ENCODE measurements at regions not wholly inside any gene's neighbourhood (a gene's known extent, or its start where the extent isn't known, plus 50 kb on each side); places are given as distances from the start of the nearest gene placed in this dataset.

DNA sequence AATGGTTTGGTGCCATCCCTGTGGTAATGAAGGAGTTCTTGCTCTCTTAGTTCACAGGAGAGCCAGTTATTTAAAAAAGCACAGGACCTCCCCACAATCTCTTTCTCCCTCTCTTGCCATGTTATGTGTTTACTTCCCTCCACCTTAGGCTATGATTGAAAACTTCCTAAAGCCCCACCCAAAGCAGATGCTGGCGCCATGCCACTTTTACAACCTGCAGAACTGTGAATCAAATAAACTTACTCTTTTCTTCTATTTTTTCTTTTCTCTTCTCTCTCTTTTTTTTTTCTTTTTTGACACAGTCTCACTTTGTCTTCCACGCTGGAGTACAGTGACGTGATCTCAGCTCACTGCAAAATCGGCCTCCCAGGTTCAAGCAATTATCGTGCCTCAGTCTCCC lies 508.4 kb upstream of the EPHA7 start:
- no peak for DNase-seq (ENCODE audit: extremely low spot score)
- Histone ChIP-seq H3K4me1 (ENCODE audit: insufficient read depth) (no peaks in the 10 kb centered on the region), H3K4me3 (ENCODE audit: low read depth, low read length) (no peak overlapping the region), H3K27ac (ENCODE audit: low read depth) (no peak overlapping the region), H3K36me3 (ENCODE audit: insufficient read depth) (no peaks in the 10 kb centered on the region)
- 95% methylated on average over 5 of the region's 5 CpGs for WGBS

DNA sequence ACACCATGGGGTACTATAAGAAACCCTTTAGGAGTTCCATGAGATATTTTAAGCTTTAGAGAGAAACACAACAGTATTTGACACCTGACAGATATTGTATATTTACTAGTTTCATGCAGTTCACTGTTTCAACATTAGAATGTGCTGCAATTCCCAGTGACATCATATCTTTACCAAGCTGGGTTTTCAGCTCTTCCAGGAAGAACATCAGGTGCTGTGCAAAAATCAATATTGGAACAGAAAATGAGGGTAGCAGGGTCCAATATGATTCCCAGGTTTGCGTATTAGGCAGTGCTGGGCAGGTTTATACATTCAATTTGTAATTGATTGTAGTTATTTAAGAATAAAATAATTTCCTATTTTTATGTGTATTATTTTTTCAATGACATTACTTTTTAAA lies 500.0 kb upstream of the EPHA7 start:
- H3K36me3 ChIP-seq (ENCODE audit: insufficient read depth) = no peaks in the 10 kb centered on the region
- H3K27ac ChIP-seq (ENCODE audit: low read depth) = no peak overlapping the region
- 96% methylated on average over 1 of the region's 1 CpG for WGBS
- DNase-seq (ENCODE audit: extremely low spot score) = no peak
- H3K4me1 ChIP-seq (ENCODE audit: insufficient read depth) = no peaks in the 10 kb centered on the region
- no peak overlapping the region for H3K4me3 ChIP-seq (ENCODE audit: low read depth, low read length)

DNA sequence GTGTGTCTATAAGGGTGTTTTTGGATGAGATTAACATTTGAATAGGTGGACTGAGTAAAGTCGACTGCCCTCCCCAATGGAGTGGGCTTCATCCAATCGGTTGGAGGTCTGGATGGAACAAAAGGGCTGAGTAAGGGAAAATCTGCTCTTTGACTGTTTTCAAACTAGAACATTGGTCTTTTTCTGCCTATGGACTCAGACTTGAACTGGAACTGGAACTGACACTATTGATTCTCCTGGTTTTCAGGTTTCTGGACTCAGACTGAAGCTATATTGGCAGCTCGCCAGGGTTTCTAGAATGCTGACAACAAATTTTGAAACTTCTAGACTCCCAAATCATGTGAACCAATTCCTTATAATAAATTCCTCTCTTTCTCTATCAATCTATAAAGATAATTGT lies 498.9 kb upstream of the EPHA7 start:
- no peaks in the 10 kb centered on the region for H3K36me3 ChIP-seq (ENCODE audit: insufficient read depth)
- H3K4me3 ChIP-seq (ENCODE audit: low read depth, low read length) = no peak overlapping the region
- DNase-seq (ENCODE audit: extremely low spot score) = no peak
- H3K27ac ChIP-seq (ENCODE audit: low read depth) = no peak overlapping the region
- no peaks in the 10 kb centered on the region for H3K4me1 ChIP-seq (ENCODE audit: insufficient read depth)
- 91% methylated on average over 3 of the region's 3 CpGs for WGBS

DNA sequence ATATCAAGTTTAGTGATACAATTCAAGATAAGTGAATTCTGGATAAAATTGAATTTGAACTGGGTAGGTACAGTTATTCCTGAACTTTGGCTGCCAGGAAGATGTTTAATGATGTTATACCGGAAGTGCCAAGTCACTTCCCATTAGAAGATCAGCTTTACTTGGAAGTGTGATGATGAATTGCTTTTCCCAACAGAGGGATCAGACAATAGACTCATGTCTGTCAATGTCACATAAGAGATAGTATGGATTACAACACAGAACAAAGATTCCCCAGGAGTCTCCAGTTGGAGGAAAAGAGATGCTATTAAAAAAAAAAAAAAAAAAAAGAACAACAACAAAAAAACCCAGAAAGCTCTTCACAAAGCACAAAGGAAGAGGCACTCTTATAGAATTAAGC lies 497.9 kb upstream of the EPHA7 start:
- Histone ChIP-seq H3K27ac (ENCODE audit: low read depth) (no peak overlapping the region), H3K4me1 (ENCODE audit: insufficient read depth) (no peaks in the 10 kb centered on the region), H3K36me3 (ENCODE audit: insufficient read depth) (no peaks in the 10 kb centered on the region), H3K4me3 (ENCODE audit: low read depth, low read length) (no peak overlapping the region)
- 99% methylated on average over 1 of the region's 1 CpG for WGBS
- no peak for DNase-seq (ENCODE audit: extremely low spot score)

DNA sequence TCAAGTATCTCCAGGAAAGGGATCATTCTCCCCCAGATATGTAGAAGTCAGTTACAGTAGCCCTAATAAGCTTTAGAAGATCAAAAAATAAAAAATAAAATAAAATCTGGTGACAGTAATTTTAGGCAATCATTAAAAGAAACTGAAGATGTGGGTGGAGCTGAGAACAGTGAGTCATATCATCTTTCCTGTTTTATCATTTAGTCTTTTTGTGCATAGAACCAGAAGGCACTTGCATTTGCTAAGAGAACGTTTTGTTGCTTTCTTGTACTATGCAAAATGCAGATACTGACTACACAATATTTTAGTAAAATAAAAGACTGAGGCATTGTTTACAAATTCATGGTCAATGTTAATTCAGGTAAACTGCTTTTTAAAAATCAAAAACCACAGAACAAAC lies 497.4 kb upstream of the EPHA7 start:
- H3K36me3 ChIP-seq (ENCODE audit: insufficient read depth) = no peaks in the 10 kb centered on the region
- H3K27ac ChIP-seq (ENCODE audit: low read depth) = no peak overlapping the region
- H3K4me3 ChIP-seq (ENCODE audit: low read depth, low read length) = no peak overlapping the region
- DNase-seq (ENCODE audit: extremely low spot score) = no peak
- 70% methylated on average over 1 of the region's 1 CpG for WGBS
- H3K4me1 ChIP-seq (ENCODE audit: insufficient read depth) = no peaks in the 10 kb centered on the region

DNA sequence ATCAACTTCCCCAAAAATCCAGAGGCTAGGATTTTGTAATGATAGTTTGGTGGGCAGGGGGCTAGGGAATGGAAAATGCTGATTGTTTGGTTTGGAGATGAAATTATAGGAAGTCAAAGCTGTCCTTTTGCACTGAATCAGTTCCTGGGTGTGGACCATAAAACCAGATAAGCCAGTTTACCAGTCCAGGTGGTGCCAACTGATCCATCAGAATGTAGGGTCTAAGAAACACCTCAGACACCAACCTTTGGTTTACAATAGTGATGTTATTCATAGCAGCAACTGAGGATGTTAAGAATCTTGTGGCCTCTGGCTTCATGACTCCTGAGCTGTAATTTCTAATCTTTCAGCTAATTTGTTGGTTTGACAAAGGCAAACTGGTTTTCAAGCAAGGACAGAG lies 496.6 kb upstream of the EPHA7 start:
- no peaks in the 10 kb centered on the region for H3K36me3 ChIP-seq (ENCODE audit: insufficient read depth)
- no peak overlapping the region for H3K4me3 ChIP-seq (ENCODE audit: low read depth, low read length)
- no peak overlapping the region for H3K27ac ChIP-seq (ENCODE audit: low read depth)
- no peaks in the 10 kb centered on the region for H3K4me1 ChIP-seq (ENCODE audit: insufficient read depth)
- no peak for DNase-seq (ENCODE audit: extremely low spot score)

DNA sequence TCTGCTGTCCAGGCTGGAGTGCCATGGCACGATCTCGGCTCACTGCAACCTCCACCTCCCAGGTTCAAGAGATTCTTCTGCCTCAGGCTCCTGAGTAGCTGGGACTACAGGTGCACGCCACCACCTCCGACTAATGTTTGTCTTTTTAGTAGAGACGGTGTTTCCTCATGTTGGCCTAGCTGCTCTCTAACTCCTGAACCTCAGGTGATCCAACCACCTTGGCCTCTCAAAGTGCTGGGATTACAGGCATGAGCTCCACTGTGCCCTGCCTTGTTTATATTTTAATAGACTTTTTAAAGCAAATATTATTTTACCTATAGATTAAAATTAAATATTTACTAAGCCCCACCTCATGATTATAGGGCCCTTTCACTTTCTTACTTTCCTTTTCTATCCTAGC lies 483.2 kb upstream of the EPHA7 start:
- WGBS = 94% methylated on average over 5 of the region's 5 CpGs
- H3K4me3 ChIP-seq (ENCODE audit: low read depth, low read length) = no peak overlapping the region
- DNase-seq (ENCODE audit: extremely low spot score) = no peak
- no peaks in the 10 kb centered on the region for H3K36me3 ChIP-seq (ENCODE audit: insufficient read depth)
- no peaks in the 10 kb centered on the region for H3K4me1 ChIP-seq (ENCODE audit: insufficient read depth)
- no peak overlapping the region for H3K27ac ChIP-seq (ENCODE audit: low read depth)

DNA sequence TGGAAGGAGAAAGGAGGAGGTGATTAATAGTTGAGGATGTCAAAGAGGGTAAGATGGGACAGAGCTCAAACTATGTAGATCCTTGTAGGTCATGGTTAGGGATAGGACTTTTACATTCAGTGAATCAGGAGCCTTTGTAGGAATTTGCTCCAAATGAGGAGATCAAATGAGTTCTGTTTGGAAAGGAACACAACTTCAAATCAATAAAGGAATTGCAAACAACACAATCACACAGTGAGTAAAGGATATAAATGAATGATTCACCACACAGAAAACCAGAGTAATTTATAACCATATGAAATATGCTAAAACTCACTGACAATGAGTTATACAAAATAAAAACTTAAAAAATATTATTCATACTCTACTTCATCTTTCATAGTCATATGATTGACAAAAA lies 480.8 kb upstream of the EPHA7 start:
- no peaks in the 10 kb centered on the region for H3K36me3 ChIP-seq (ENCODE audit: insufficient read depth)
- no peak for DNase-seq (ENCODE audit: extremely low spot score)
- H3K27ac ChIP-seq (ENCODE audit: low read depth) = no peak overlapping the region
- no peak overlapping the region for H3K4me3 ChIP-seq (ENCODE audit: low read depth, low read length)
- no peaks in the 10 kb centered on the region for H3K4me1 ChIP-seq (ENCODE audit: insufficient read depth)

DNA sequence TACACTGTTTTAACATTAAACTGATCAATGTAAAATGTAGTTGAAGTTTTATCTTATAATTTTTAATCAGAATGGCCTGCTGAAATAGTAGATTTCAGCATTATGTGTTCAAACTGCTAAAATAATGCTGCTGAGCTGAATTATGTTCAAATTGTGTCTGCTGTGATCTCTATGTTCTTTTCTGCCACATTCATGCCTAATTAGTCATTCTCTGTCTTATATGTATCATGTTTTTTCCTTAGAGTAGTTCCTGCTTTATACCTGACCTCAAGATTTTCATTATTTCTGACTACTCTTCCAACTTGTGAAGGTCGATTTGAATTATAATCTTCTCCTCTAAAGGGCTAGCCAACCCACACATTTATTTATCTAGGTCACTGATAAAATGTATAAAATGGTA lies 476.7 kb upstream of the EPHA7 start:
- DNase-seq (ENCODE audit: extremely low spot score) = no peak
- no peak overlapping the region for H3K4me3 ChIP-seq (ENCODE audit: low read depth, low read length)
- H3K4me1 ChIP-seq (ENCODE audit: insufficient read depth) = no peaks in the 10 kb centered on the region
- 85% methylated on average over 1 of the region's 1 CpG for WGBS
- no peaks in the 10 kb centered on the region for H3K36me3 ChIP-seq (ENCODE audit: insufficient read depth)
- H3K27ac ChIP-seq (ENCODE audit: low read depth) = no peak overlapping the region

DNA sequence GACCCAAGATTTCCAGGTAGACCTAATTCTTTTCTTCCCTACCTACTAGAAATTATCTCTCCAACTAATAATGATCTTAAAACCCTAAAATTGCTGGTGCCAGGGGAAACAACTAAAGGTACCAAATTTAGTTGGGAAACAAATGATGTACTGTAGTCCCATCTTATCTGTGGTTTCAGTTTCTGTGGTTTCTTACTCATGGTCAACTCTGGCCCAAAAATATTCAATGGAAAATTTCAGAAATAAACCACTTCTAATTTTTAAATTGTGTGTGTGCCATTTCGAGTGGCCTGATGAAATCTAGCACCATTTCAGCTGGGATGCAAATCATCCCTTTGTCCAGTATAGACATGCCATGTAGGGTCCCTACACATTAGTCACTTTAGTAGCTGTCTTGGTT lies 475.2 kb upstream of the EPHA7 start:
- no peak for DNase-seq (ENCODE audit: extremely low spot score)
- H3K27ac ChIP-seq (ENCODE audit: low read depth) = no peak overlapping the region
- H3K36me3 ChIP-seq (ENCODE audit: insufficient read depth) = no peaks in the 10 kb centered on the region
- no peak overlapping the region for H3K4me3 ChIP-seq (ENCODE audit: low read depth, low read length)
- H3K4me1 ChIP-seq (ENCODE audit: insufficient read depth) = no peaks in the 10 kb centered on the region
- WGBS = 80% methylated on average over 1 of the region's 1 CpG

DNA sequence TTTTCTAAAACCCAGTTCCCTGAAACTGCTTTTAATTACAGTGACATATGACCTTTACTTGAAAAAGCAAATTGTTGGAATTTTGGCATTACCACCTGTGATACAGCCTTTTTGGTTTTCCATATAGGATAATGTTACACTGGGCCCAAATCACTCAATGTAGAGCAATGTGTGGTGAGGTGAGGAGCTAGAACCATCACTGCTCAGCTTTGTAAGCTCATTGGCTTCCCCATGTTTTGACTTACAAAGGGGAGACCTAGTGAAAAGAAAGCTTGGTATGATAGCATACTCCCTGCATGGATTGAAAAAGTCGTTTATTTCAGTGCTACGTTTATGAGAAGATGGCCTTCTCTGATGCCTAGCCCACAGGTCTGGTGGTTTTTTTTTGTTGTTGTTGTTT lies 470.4 kb upstream of the EPHA7 start:
- Histone ChIP-seq H3K4me1 (ENCODE audit: insufficient read depth) (no peaks in the 10 kb centered on the region), H3K27ac (ENCODE audit: low read depth) (no peak overlapping the region)
- WGBS = 94% methylated on average over 2 of the region's 2 CpGs

DNA sequence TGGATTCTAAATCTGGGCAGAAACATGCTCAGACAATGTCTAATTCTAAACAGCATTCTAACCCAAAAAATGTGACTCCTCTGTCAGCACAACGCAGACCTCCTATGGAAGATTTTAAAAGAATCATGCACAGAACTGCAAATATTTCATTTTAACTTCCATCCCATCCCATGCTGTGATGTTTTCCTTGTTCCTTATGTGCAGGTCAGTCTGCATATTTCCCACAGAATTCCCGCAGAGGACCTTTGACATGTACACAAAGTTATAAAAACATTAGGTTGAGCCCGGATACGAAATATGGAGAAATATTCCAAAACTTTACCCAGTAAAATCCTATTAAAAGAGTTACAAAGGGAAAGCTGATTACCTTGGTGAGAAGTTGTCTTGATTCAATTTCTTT lies 467.1 kb upstream of the EPHA7 start:
- Histone ChIP-seq H3K36me3 (ENCODE audit: insufficient read depth) (no peaks in the 10 kb centered on the region), H3K4me1 (ENCODE audit: insufficient read depth) (no peaks in the 10 kb centered on the region), H3K27ac (ENCODE audit: low read depth) (no peak overlapping the region), H3K4me3 (ENCODE audit: low read depth, low read length) (no peak overlapping the region)
- no peak for DNase-seq (ENCODE audit: extremely low spot score)
- 83% methylated on average over 4 of the region's 4 CpGs for WGBS

More for the DNA sequence above, 470.4 kb upstream of the EPHA7 start:
- no peaks in the 10 kb centered on the region for H3K36me3 ChIP-seq (ENCODE audit: insufficient read depth)
- no peak overlapping the region for H3K4me3 ChIP-seq (ENCODE audit: low read depth, low read length)
- DNase-seq (ENCODE audit: extremely low spot score) = no peak

DNA sequence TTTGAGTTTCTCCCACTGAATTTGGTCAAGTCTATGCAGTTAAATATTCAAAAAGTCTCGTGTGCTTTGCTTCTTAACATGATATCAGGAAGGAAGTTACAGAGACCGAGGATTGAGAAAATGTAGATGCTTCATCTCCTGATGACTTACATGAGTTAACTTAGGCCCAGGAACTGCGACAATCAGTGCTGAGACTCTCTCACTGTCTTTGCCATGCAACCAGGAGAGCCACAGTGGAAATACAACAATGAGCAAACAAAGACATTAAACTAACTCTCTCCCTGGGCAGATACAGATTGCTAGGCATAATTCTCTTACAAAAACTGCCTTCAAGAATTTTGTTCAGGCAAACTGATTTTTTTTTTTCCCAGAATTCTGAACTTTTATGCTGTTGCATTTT lies 440.6 kb upstream of the EPHA7 start:
- H3K27ac ChIP-seq (ENCODE audit: low read depth) = no peak overlapping the region
- no peak overlapping the region for H3K4me3 ChIP-seq (ENCODE audit: low read depth, low read length)
- DNase-seq (ENCODE audit: extremely low spot score) = no peak
- no peaks in the 10 kb centered on the region for H3K4me1 ChIP-seq (ENCODE audit: insufficient read depth)
- H3K36me3 ChIP-seq (ENCODE audit: insufficient read depth) = no peaks in the 10 kb centered on the region
- 64% methylated on average over 3 of the region's 3 CpGs for WGBS

DNA sequence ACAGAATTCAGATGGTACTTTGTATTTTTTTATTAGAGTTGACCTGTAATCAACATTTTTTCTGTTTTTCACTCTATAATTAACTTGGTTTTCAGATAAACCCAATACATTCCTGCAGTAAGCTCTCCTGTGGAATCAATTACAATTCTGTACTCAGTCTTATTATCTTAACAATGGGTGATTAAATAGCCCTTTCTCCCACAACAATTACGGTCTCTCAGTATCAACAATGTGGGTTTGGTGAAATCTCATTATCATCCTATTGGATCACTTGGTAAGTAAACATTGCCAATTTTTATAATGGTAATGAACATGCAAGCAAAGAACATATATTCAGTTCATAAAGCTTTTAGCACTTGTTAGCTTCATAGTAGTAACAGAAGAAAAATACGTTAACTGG lies 438.9 kb upstream of the EPHA7 start:
- DNase-seq (ENCODE audit: extremely low spot score) = no peak
- 93% methylated on average over 2 of the region's 2 CpGs for WGBS
- no peaks in the 10 kb centered on the region for H3K36me3 ChIP-seq (ENCODE audit: insufficient read depth)
- H3K4me3 ChIP-seq (ENCODE audit: low read depth, low read length) = no peak overlapping the region
- no peak overlapping the region for H3K27ac ChIP-seq (ENCODE audit: low read depth)
- H3K4me1 ChIP-seq (ENCODE audit: insufficient read depth) = no peaks in the 10 kb centered on the region

DNA sequence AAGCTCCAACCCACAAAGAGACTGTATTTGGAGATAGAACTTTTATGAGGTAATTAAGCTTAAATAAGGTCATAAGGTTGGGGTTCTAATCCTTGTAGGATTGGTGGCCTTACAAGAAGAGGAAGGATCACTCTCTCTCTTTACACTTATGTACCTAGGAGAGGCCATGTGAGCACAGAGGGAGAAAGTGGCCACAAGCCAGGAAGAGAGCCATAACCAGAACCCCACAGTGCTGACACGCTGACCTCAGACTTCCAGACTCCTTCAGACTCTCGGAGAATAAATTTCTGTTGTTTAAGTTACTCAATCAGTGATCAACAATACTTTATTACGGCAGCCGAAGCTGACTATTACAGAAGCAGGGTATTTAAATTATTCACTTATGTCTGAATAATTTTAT lies 430.5 kb upstream of the EPHA7 start:
- WGBS = 55% methylated on average over 4 of the region's 4 CpGs
- DNase-seq (ENCODE audit: extremely low spot score) = no peak
- no peak overlapping the region for H3K4me3 ChIP-seq (ENCODE audit: low read depth, low read length)
- H3K4me1 ChIP-seq (ENCODE audit: insufficient read depth) = no peaks in the 10 kb centered on the region
- H3K36me3 ChIP-seq (ENCODE audit: insufficient read depth) = no peaks in the 10 kb centered on the region
- no peak overlapping the region for H3K27ac ChIP-seq (ENCODE audit: low read depth)

Data from urinary bladder (tissue), 3 donors.